BE2C (cell line): ENCODE measurements at regions not wholly inside any gene's neighbourhood (a gene's known extent, or its start where the extent isn't known, plus 50 kb on each side); places are given as distances from the start of the nearest gene placed in this dataset.

Experiments
- DNase-seq: peaks from one replicate; pipeline ENCODE4 v3.0.0-alpha.2; 2020
- H3K27me3 ChIP-seq: fragments of 250-450 bp; sonication (Bioruptor Pico); 2 replicates; pipeline ENCODE4 v1.5.1; 2020; ENCODE audit warnings: mild to moderate bottlenecking
- H3K36me3 ChIP-seq: fragments of 250-450 bp; sonication (Bioruptor Pico); 2 replicates; pipeline ENCODE4 v1.5.1; 2020; ENCODE audit warnings: mild to moderate bottlenecking
- H3K4me1 ChIP-seq: fragments of 250-450 bp; sonication (Bioruptor Pico); 2 replicates; pipeline ENCODE4 v1.5.1; 2020
- H3K4me3 ChIP-seq: 2 replicates; pipeline ENCODE4 v1.5.1; 2011; ENCODE audit warnings: low read depth, low read length
- H3K9me3 ChIP-seq: fragments of 250-450 bp; sonication (Bioruptor Pico); 2 replicates; pipeline ENCODE4 v1.5.1; 2020
- TF ChIP-seq, protein P1 (sequence below): IDR thresholded peaks from 2 replicates; pipeline ENCODE4 v1.5.1; 2012; ENCODE audit warnings: mild to moderate bottlenecking, low read depth, low read length

GRCh38 chr16:86919078-86919477, 340.7 kb downstream of the FOXL1 start:
- 0 out of 2 replicates have a peak, but pooled peaks cover 2% of the 10 kb centered on the region for H3K27me3 ChIP-seq
- no peaks in the 10 kb centered on the region for H3K36me3 ChIP-seq
- no peaks in the 10 kb centered on the region for H3K4me1 ChIP-seq
- no peak overlapping the region for H3K4me3 ChIP-seq
- DNase-seq, result no peak
- H3K9me3 ChIP-seq, result no peaks in the 10 kb centered on the region
- TF ChIP-seq, protein P1, sequence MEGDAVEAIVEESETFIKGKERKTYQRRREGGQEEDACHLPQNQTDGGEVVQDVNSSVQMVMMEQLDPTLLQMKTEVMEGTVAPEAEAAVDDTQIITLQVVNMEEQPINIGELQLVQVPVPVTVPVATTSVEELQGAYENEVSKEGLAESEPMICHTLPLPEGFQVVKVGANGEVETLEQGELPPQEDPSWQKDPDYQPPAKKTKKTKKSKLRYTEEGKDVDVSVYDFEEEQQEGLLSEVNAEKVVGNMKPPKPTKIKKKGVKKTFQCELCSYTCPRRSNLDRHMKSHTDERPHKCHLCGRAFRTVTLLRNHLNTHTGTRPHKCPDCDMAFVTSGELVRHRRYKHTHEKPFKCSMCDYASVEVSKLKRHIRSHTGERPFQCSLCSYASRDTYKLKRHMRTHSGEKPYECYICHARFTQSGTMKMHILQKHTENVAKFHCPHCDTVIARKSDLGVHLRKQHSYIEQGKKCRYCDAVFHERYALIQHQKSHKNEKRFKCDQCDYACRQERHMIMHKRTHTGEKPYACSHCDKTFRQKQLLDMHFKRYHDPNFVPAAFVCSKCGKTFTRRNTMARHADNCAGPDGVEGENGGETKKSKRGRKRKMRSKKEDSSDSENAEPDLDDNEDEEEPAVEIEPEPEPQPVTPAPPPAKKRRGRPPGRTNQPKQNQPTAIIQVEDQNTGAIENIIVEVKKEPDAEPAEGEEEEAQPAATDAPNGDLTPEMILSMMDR, result no peak

GRCh38 chr16:86919578-86920305, 341.4 kb downstream of the FOXL1 start:
- no peaks in the 10 kb centered on the region for H3K36me3 ChIP-seq
- H3K9me3 ChIP-seq, result no peaks in the 10 kb centered on the region
- 0 out of 2 replicates have a peak, but pooled peaks cover 2% of the 10 kb centered on the region for H3K27me3 ChIP-seq
- H3K4me1 ChIP-seq, result no peaks in the 10 kb centered on the region
- H3K4me3 ChIP-seq, result no peak overlapping the region
- DNase-seq, result no peak
- TF ChIP-seq, protein P1, result no peak

DNA sequence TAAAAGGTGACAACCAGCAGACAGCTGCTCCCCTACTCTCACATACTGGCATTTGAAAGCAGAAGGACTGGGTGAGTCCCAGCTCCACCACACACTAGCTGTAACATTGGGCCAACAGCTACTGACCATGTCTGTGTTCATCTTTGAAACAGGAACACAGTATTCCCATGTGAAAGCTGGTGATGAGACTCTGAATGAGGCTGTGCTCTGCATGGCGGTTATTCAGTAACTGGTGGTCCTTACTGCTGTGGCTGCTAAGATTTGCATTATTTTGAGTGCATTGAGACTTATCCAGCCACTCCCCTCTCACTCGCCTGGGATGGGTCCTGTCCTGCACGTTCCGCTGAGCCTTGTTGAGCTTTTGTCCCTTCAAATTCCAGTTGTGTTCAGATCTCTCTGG, 342.9 kb downstream of the FOXL1 start:
- H3K4me3 ChIP-seq, result no peak overlapping the region
- H3K27me3 ChIP-seq, result peaks cover 14% of the 10 kb centered on the region
- H3K4me1 ChIP-seq, result no peaks in the 10 kb centered on the region
- DNase-seq, result no peak
- TF ChIP-seq, protein P1, result no peak
- no peaks in the 10 kb centered on the region for H3K36me3 ChIP-seq
- H3K9me3 ChIP-seq, result no peaks in the 10 kb centered on the region

GRCh38 chr16:86922311-86922710, 344.0 kb downstream of the FOXL1 start:
- DNase-seq, result no peak
- no peaks in the 10 kb centered on the region for H3K4me1 ChIP-seq
- no peaks in the 10 kb centered on the region for H3K36me3 ChIP-seq
- H3K4me3 ChIP-seq, result no peak overlapping the region
- no peaks in the 10 kb centered on the region for H3K9me3 ChIP-seq
- H3K27me3 ChIP-seq, result peaks cover 14% of the 10 kb centered on the region
- TF ChIP-seq, protein P1, result no peak

DNA sequence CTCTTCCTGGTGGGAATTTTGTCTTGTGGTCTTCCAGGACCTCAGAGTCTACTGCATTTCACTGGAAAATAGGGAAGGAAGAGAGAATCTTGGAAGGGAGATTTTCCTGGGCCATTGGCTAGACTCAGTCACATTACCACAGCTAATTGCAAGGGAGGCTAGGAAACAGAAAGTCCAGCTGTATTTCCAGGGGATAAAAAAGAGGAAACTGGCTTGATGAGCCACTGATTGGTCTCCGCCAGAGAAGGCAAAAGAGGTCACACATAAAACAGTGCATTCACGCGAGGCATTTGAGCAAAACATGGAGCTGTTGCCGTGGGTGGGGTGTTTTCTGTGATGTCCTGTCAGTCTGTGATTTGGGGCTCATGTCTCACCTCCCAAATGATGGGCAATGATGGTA, 345.3 kb downstream of the FOXL1 start:
- peaks cover 14% of the 10 kb centered on the region for H3K27me3 ChIP-seq
- H3K4me1 ChIP-seq, result no peaks in the 10 kb centered on the region
- H3K9me3 ChIP-seq, result no peaks in the 10 kb centered on the region; the same call in 1 of the 2 replicates
- TF ChIP-seq, protein P1, result no peak
- H3K36me3 ChIP-seq, result no peaks in the 10 kb centered on the region
- no peak for DNase-seq
- no peak overlapping the region for H3K4me3 ChIP-seq

DNA sequence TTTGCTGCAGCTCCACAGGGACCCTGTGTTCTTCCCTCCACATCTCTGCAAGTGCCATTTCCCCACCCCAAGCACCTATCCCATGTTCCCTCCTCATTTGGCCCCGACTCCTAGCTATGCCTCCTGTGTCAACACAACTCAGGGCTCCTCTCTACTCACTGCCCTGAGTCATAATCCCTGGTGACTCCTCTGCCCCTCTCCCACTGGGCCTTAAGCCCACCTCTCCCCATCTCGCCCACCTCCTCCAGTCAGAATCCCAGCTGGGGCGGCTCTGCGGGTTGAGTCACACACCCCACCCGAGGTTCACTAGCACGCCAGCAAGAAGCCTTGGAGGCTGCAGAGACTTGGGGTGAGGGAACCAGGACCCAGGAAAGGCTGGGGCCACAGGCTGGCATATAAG, 346.2 kb downstream of the FOXL1 start:
- Histone ChIP-seq H3K4me3 (no peak overlapping the region), H3K36me3 (no peaks in the 10 kb centered on the region), H3K4me1 (no peaks in the 10 kb centered on the region), H3K9me3 (no peaks in the 10 kb centered on the region; the same call in 1 of the 2 replicates), H3K27me3 (peaks cover 14% of the 10 kb centered on the region)
- DNase-seq, result no peak
- TF ChIP-seq, protein P1, result no peak
